GM18507 (cell line): ENCODE measurements at regions not wholly inside any gene's neighbourhood (a gene's known extent, or its start where the extent isn't known, plus 50 kb on each side); places are given as distances from the start of the nearest gene placed in this dataset.

Experiments
- DNase-seq: peaks from one replicate; pipeline ENCODE4 v3.0.0; 2011; ENCODE audit warnings: low read depth; ENCODE audit not compliant: insufficient read length; ENCODE audit errors: extremely low spot score
- FAIRE-seq: peaks from 2 replicates; lab custom pipeline; 2011; peaks lifted over from hg19 to GRCh38; lab: Jason Lieb, UNC

DNA sequence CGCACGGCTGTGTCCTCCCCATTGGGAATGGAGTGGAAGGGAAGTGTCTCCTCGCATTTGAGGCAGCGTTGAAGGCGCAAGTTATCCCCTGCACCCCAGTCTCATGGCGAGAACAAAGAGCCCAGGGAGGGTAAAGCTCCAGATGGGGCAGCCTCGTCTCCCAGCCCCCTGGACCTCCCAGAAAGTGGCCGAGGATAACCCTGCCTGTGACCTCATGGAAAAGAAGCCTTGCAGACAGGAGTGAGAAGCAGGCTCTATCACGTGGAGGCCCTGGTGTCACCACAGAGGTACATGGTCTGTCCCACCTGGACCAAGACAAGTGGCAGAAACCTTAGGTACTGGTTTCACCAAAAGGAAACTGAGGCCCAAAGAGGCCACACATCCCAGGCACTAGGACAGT is 134.8 kb upstream of the RPS6KA2 start:
- no peak for FAIRE-seq
- no peak for DNase-seq

DNA sequence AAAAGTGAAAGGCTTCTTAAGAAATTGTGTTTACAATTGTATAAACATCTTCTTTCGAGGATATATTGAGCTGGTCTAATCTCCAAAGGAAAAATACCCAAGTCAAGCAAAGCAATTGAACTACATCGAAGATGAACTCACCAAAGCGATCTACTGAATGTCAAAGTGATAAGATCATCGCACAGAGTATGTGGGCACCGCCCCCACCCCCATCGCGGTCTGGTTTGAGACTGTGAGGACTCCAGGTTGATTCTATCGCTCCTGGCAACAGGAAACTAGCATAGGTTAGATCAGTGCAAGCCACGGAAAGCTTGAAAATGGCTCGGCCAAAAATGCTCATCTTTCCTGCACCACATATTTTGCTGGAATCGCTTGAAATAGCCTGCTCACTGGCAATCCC is 133.2 kb upstream of the RPS6KA2 start:
- FAIRE-seq = no peak
- no peak for DNase-seq

DNA sequence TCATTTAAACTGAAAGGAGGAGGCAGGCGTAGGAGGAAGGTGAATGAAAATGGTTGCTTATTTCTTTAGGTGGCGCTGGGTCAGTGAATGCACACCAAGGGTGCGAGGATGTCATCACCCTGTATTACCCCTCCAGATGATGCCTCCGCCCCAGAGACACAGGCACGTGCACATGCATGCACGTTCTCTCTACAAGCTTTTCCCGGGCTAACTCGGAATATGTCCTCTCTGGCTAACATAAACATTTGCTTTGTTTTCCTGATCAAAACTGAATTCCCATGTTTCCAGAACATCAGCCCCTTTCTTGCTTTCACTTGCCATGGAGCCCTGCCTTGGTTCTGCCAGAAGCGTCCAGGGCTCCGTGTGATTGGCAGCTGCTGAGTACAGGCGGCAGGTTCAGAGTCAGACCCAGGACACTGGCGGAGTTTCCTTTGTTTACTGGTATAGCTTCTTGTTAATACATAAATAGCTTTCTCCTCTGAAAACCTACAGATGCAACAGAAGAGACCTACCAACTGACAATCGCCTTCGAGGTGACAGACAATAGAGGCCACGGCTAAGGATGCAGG is 131.2 kb upstream of the RPS6KA2 start:
- no peak for DNase-seq
- no peak for FAIRE-seq

DNA sequence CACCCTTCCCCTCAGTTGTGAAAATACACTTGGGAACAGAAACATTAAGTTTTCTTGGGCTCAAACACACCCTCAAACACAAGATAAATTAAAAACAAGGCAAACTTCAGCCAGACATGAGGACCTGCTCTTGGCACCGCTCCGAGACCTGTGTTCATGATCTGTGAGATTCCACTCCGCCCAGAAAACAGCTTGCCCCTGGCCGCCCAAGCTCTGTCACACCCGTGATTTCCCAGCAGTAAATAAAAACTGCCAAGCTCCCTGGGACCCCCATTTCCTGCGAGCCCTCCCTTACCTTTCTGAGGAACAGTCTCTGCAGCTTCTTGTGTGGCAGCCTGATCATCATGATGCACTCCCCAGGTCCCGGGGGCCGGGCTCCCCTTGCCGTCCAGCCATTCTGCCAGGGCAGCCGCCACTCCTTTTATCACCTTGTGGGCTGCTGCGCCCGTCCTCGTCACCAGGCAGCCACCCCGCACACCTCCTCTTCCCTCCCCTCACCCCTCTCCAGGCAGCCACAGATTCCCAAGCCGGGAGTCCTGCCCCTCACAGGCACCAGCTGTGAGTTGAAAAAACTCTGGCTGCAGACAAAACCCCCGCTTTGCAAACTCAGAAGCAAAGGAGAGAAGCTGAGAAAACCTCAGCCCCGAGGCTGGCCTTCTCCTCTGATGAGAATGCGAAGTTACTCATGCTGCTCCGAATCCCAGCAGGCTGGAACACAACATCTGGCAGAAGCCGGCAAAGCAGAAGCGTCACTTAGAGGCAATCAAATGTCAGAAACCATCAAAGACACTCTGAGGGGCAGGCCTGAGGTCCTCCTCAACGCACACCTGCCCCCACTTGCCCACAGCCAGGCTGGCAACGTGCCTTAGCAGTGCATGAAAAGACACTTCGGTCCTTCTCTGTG is 130.4 kb upstream of the RPS6KA2 start:
- FAIRE-seq = no peak
- DNase-seq = no peak

DNA sequence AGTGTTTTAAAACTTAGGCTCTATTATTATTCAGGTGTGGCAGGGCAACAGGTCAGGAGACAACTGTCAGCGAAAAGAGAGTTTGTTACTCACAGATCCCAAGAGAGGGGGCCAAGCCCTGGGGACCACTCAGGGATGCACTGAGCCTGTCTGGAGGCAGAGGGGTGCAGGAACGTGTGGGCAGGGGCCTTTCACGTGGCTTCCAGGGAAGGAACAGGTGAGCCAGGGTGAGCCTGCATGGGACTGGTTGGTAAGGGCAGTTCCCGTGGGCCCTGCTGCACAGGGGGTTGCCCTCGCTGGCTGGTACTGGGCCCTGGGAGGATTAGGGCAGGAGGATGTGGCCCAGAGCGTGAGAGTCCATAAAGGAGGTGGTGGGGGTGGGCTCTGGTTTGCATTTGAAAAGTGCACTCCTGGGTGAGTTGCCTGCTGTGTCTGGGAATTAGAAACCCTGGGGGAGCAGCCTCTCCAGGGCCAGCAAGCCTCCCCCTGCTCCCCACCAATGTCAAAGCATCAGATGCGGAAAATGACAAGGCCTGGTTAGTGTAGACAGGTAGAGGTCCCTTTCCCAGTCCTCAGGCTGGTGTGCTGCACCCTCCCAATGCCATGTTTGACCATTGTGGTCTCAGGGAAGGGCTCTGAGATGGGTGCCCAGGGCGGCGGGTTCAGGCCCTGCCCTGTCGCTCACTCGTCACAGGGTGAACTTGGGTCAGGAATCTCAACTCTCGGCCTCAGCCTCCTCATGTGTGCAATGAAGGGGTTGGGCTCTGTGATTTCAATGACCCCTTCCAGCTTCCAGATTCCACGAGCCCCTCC is 127.4 kb upstream of the RPS6KA2 start:
- no peak for DNase-seq
- no peak for FAIRE-seq

GRCh38 chr6:166752928-166753721 is 126.1 kb upstream of the RPS6KA2 start:
- FAIRE-seq (no peak), DNase-seq (no peak)

DNA sequence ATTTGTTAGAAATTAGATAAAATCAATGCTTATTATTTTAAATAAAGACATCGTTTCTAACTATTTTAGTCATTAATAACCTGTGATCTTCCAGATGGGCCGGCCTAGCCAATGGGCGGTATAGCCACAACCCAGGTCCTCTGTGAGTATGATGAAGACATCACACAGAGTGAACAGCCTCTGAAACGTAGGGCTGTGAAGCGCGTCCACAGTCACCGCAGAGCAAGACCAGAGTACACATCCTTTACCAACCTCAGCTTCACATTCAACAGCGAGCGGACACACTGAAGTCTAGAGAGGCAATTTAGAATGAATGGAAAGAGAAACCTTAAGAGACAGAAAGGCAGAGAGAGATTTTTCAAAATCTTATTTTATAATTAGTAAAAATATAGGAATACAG is 125.0 kb upstream of the RPS6KA2 start:
- peak; percentile 55 for DNase-seq
- peak; percentile 77 for FAIRE-seq

- FAIRE-seq = peak; percentile 71
- peak; percentile 55 for DNase-seq
These were observed 124.1 kb upstream of the RPS6KA2 start for GRCh38 chr6:166751051-166751595.

- DNase-seq (no peak), FAIRE-seq (no peak)
These were observed 123.2 kb upstream of the RPS6KA2 start for GRCh38 chr6:166750108-166750793.

DNA sequence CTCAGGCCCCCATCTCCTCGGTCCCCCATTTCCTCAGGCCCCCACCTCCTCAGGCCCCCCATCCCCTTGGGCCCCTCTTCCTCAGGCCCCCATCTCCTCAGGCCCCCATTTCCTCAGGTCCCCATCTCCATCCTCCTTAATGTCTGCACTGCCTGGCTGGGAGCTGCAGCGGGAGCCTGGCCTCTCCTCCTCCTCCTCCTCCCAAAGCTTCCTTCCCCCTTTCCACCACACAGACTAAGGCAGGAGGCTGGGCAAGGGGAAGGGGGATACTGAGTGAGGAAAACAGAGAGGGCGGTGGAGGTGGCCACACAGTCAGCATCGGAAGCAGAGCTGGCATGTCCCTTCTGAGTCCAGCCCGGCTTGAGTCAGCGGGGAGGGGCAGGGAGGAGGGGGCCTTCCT is 122.6 kb upstream of the RPS6KA2 start:
- FAIRE-seq (no peak), DNase-seq (no peak)

DNA sequence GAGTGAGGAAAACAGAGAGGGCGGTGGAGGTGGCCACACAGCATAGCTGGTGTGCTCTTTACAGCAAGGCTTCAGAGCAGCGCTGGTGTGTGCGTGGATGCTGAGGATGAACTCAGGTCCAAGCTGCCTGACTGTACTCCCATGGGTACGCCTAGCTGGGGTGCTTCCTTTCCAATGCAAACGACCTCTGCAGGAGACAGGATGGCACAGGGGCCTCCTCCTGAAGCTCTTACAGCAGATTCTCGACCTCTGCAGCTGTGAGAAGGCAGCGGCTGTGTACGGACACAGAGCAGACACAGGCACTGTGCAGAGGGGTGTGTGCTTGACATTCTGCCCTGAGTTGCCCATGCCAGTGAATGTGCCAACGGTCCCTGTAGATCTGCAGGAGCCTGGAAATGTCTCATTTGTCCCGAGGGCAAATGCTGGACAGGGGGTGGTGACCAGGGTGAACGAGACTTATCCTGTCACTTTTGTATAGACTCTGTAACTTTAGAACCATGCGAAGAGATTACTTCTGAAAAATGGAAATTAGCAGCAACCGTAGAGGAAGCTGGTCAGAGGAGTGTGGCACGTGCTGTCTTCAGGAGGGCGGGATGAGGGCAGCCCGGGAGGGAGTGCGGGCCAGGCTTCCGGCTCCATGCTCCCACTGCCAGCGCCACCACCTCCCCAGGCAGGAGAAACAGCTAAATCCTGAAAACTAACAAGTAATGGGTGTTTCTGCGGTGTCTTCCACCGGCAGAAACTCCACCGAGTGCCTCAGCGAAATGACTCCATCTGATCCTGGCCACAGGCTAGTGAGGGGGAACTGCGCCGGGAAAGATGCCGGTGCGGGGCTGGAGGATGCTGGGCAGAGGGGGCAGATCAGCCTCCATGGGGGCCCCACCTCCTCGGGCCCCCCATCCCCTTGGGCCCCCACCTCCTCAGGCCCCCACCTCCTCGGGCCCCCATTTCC is 120.9 kb upstream of the RPS6KA2 start:
- FAIRE-seq (no peak), DNase-seq (no peak)

- FAIRE-seq (no peak), DNase-seq (no peak)
These were observed 119.0 kb upstream of the RPS6KA2 start for GRCh38 chr6:166745801-166746668.

DNA sequence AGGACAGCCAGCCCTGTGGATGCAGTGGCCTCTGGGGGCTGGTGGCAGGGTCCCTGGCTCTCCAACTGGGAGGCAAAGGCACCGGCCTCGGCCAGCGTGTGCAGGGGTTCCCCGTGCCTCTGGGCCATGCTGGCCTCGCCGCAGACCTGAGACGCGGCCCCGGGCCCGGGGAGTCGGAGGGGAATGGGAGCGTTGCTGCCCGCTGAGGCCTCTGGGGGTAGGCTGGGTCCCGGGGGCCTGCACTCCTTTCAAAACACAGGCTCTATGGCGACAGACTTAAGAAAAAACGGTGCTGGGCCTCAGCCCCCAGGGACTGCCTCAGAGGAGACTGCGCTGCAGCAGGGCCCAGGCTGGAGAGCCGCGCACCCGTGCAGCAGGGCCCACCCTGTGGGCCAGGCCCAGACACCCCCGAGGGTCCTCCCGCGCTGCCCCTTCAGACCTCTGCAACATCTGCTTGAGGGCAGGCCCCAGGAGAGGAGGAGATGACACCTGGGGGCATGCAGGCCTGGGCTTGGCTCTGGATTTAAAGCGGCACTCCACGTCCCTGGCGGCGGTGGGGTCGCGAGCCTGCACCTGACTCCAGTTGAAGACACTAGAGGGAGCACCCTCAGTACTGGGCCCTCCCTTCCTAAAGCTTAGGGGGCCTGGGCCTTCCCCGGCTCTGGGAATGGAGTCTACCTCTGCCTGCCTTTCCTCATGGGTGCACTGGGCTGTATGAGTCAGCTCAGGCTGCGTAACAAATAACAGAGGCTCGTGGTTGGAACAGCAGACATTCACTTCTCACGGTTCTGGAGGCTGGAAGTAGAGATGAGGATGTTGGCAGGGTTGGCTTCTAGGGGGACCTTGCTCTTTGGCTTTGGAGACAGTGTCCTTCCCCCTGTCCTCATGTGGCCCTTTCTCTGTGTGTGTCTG is 117.4 kb upstream of the RPS6KA2 start:
- DNase-seq (no peak), FAIRE-seq (no peak)

DNA sequence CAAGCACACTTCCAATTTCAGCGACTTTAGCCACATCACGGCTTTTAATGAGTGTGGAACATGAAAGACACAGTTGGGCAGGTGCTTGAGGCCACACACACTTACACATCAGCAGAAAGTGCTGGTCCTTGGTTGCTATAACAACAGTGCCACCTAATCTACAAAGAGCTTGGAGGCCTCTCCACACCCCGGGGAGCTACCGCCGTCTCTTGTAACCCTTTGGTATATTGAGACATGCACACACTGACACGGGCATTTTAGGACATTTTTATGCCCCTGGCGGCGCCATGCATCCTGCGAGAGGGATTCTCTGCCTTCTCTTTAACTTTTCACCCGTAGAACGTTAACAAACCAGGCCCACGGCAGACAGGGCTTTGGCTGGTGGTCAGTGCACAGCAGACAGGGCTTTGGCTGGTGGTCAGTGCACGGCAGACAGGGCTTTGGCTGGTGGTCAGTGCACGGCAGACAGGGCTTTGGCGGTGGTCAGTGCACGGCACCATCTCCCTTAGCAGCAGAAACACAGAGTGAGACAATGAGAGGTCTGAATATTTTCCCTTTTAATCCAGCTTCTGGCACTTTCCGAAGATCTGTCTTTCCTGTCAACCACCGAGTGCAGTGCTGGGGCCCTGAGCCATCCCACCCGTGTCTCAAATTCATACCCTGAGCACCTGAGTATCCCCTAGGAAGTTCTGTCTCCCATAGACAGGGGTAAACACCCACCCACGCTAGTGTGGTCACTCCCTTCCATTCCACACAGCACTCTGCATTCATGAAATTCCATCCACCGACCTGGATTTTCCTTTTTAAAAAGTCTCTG is 116.6 kb upstream of the RPS6KA2 start:
- no peak for FAIRE-seq

GRCh38 chr6:166742981-166743380 is 115.9 kb upstream of the RPS6KA2 start:
- FAIRE-seq (no peak), DNase-seq (no peak)

More for the DNA sequence above, 116.6 kb upstream of the RPS6KA2 start:
- no peak for DNase-seq
